Loucy (cell line): ENCODE measurements at regions not wholly inside any gene's neighbourhood (a gene's known extent, or its start where the extent isn't known, plus 50 kb on each side); places are given as distances from the start of the nearest gene placed in this dataset.

Experiments
- H2AFZ ChIP-seq: fragments of 200-600 bp; sonication (generic); 2 replicates; pipeline ENCODE4 v1.6.0; 2016; ENCODE audit warnings: antibody characterized with exemption, mild to moderate bottlenecking, low read length, moderate library complexity
- H3F3A ChIP-seq: fragments of 200-600 bp; 2 replicates; pipeline ENCODE4 v1.6.0; 2016; ENCODE audit warnings: antibody characterized with exemption, low read depth, mild to moderate bottlenecking
- H3K27me3 ChIP-seq: fragments of 200-600 bp; sonication (generic); 2 replicates; pipeline ENCODE4 v1.6.1; 2014; ENCODE audit warnings: low read length, mild to moderate bottlenecking; ENCODE audit not compliant: insufficient read depth, poor library complexity, severe bottlenecking
- H3K36me3 ChIP-seq: fragments of 200-600 bp; sonication (generic); 2 replicates; pipeline ENCODE4 v1.6.1; 2016; ENCODE audit warnings: low read length; ENCODE audit not compliant: insufficient read depth
- H3K4me1 ChIP-seq: fragments of 200-600 bp; sonication (generic); 2 replicates; pipeline ENCODE4 v1.5.1; 2014; ENCODE audit warnings: low read length, mild to moderate bottlenecking; ENCODE audit not compliant: insufficient read depth, poor library complexity, severe bottlenecking
- H3K4me2 ChIP-seq: fragments of 200-600 bp; sonication (generic); 2 replicates; pipeline ENCODE4 v1.6.0; 2014; ENCODE audit warnings: antibody characterized with exemption, low read length, low read depth, mild to moderate bottlenecking; ENCODE audit not compliant: poor library complexity, severe bottlenecking
- H3K4me3 ChIP-seq: fragments of 200-600 bp; sonication (generic); 2 replicates; pipeline ENCODE4 v1.5.1; 2014; ENCODE audit warnings: low read length, mild to moderate bottlenecking, mixed read lengths; ENCODE audit not compliant: poor library complexity, severe bottlenecking
- H3K79me2 ChIP-seq: fragments of 200-600 bp; sonication (generic); 2 replicates; pipeline ENCODE4 v1.6.1; 2014; ENCODE audit warnings: low read length; ENCODE audit not compliant: insufficient read depth
- H3K9ac ChIP-seq: fragments of 200-600 bp; sonication (generic); 2 replicates; pipeline ENCODE4 v1.6.0; 2014; ENCODE audit warnings: mild to moderate bottlenecking, low read depth, low read length, moderate library complexity; ENCODE audit not compliant: poor library complexity, severe bottlenecking
- H3K9me2 ChIP-seq: fragments of 200-600 bp; sonication (generic); replicated peaks from 2 replicates; pipeline ENCODE4 v1.6.1; 2016; ENCODE audit warnings: low read depth, low read length, mixed read lengths
- H3K9me3 ChIP-seq: fragments of 200-600 bp; sonication (generic); 2 replicates; pipeline ENCODE4 v1.6.1; 2014; ENCODE audit warnings: mild to moderate bottlenecking, antibody characterized with exemption, low read length, low read depth; ENCODE audit not compliant: insufficient read depth
- H4K20me1 ChIP-seq: fragments of 200-600 bp; sonication (generic); 2 replicates; pipeline ENCODE4 v1.6.0; 2014; ENCODE audit warnings: antibody characterized with exemption, low read length, mild to moderate bottlenecking; ENCODE audit not compliant: insufficient read depth, poor library complexity, severe bottlenecking
- CTCF ChIP-seq: fragments of 200-600 bp; sonication (generic); conservative IDR thresholded peaks from 2 replicates; pipeline ENCODE4 v1.5.1; 2014; ENCODE audit warnings: mild to moderate bottlenecking, antibody characterized with exemption, low read length
- EZH2phosphoT487 ChIP-seq: fragments of 200-600 bp; IDR thresholded peaks from 2 replicates; pipeline ENCODE4 v1.6.1; 2018; ENCODE audit warnings: antibody characterized with exemption, mild to moderate bottlenecking, moderate library complexity, borderline replicate concordance

- TF ChIP-seq CTCF (no peak), EZH2phosphoT487 (no peak)
- Histone ChIP-seq H2AFZ (no peak overlapping the region), H3K4me3 (no peak overlapping the region), H3K9ac (no peak overlapping the region), H3K9me3 (no peaks in the 10 kb centered on the region), H3K4me2 (no peak overlapping the region), H3K79me2 (no peaks in the 10 kb centered on the region), H3F3A (no peaks in the 10 kb centered on the region), H4K20me1 (no peaks in the 10 kb centered on the region), H3K36me3 (no peaks in the 10 kb centered on the region), H3K4me1 (peaks cover 73% of the 10 kb centered on the region), H3K9me2 (no peaks in the 10 kb centered on the region), H3K27me3 (no peaks in the 10 kb centered on the region)
Observed at GRCh38 chr18:56109757-56110156, 521.8 kb upstream of the TCF4 start.

- H3K4me2 ChIP-seq: peak overlapping the region; percentile 39
- no peak for TF ChIP-seq CTCF
- no peaks in the 10 kb centered on the region for H3K36me3 ChIP-seq
- H3K4me1 ChIP-seq: peaks cover 62% of the 10 kb centered on the region
- no peaks in the 10 kb centered on the region for H4K20me1 ChIP-seq
- no peaks in the 10 kb centered on the region for H3K79me2 ChIP-seq
- peak overlapping the region; percentile 8 for H3K9ac ChIP-seq
- H2AFZ ChIP-seq: no peak overlapping the region
- H3K9me2 ChIP-seq: no peaks in the 10 kb centered on the region
- H3K27me3 ChIP-seq: no peaks in the 10 kb centered on the region
- no peak overlapping the region for H3K4me3 ChIP-seq
- no peaks in the 10 kb centered on the region for H3F3A ChIP-seq
- no peaks in the 10 kb centered on the region for H3K9me3 ChIP-seq
Observed at GRCh38 chr18:56108478-56109367, 520.7 kb upstream of the TCF4 start.

GRCh38 chr18:56107821-56108477 lies 520.0 kb upstream of the TCF4 start:
- Histone ChIP-seq H3K36me3 (no peaks in the 10 kb centered on the region), H3K9ac (peak overlapping the region; percentile 8), H3K27me3 (no peaks in the 10 kb centered on the region), H4K20me1 (no peaks in the 10 kb centered on the region), H2AFZ (no peak overlapping the region), H3K9me2 (no peaks in the 10 kb centered on the region), H3K9me3 (no peaks in the 10 kb centered on the region), H3K4me2 (peak overlapping the region; percentile 39), H3K4me1 (peaks cover 54% of the 10 kb centered on the region), H3K79me2 (no peaks in the 10 kb centered on the region), H3F3A (no peaks in the 10 kb centered on the region), H3K4me3 (no peak overlapping the region)
- TF ChIP-seq EZH2phosphoT487 (no peak), CTCF (no peak)
